HFFc6 (cell line): ENCODE measurements at regions not wholly inside any gene's neighbourhood (a gene's known extent, or its start where the extent isn't known, plus 50 kb on each side); places are given as distances from the start of the nearest gene placed in this dataset.

Source experiments
- DNase-seq: peaks from one replicate; pipeline ENCODE4 v3.0.0-alpha.2; 2018
- H3K27ac Mint-ChIP-seq: 2 replicates; pipeline ENCODE4 v1.8.0; 2020; ENCODE audit warnings: mild to moderate bottlenecking, mixed read lengths
- H3K27me3 Mint-ChIP-seq: 2 replicates; pipeline ENCODE4 v1.8.0; 2021; ENCODE audit warnings: mild to moderate bottlenecking, moderate library complexity, mixed read lengths; ENCODE audit not compliant: insufficient read depth
- H3K36me3 Mint-ChIP-seq: 2 replicates; pipeline ENCODE4 v1.8.0; 2021; ENCODE audit warnings: low read depth, mixed read lengths
- H3K4me1 Mint-ChIP-seq: 2 replicates; pipeline ENCODE4 v1.8.0; 2020; ENCODE audit warnings: low read depth, mixed read lengths
- H3K4me3 Mint-ChIP-seq: 2 replicates; pipeline ENCODE4 v1.8.0; 2020; ENCODE audit warnings: mild to moderate bottlenecking, moderate library complexity, mixed read lengths
- H3K9me3 Mint-ChIP-seq: 2 replicates; pipeline ENCODE4 v1.8.0; 2020; ENCODE audit warnings: mild to moderate bottlenecking, mixed read lengths
- CTCF ChIP-seq: fragments of 200-600 bp; sonication (generic); IDR thresholded peaks from 2 replicates; pipeline ENCODE4 v1.5.0; 2021; ENCODE audit warnings: antibody characterized with exemption, mild to moderate bottlenecking

- no peak overlapping the region for H3K27ac Mint-ChIP-seq
- H3K36me3 Mint-ChIP-seq = no peaks in the 10 kb centered on the region
- no peaks in the 10 kb centered on the region; the same call in 1 of the 2 replicates for H3K27me3 Mint-ChIP-seq
- no peak for TF ChIP-seq CTCF
- no peak for DNase-seq
- no peak overlapping the region for H3K4me3 Mint-ChIP-seq
- no peaks in the 10 kb centered on the region for H3K4me1 Mint-ChIP-seq
- peaks cover 37% of the 10 kb centered on the region for H3K9me3 Mint-ChIP-seq
These were observed 370.4 kb downstream of the SUCLG1 start for GRCh38 chr2:84088656-84089055.

- Mint-ChIP-seq H3K4me3 (no peak overlapping the region), H3K4me1 (no peaks in the 10 kb centered on the region), H3K27ac (no peak overlapping the region), H3K27me3 (no peaks in the 10 kb centered on the region; the same call in 1 of the 2 replicates), H3K36me3 (no peaks in the 10 kb centered on the region), H3K9me3 (peaks cover 17% of the 10 kb centered on the region)
- TF ChIP-seq CTCF = no peak
- no peak for DNase-seq
These were observed 373.5 kb downstream of the SUCLG1 start for GRCh38 chr2:84085562-84085961.

GRCh38 chr2:84084856-84085255, 374.2 kb downstream of the SUCLG1 start:
- Mint-ChIP-seq H3K9me3 (peaks cover 17% of the 10 kb centered on the region), H3K27me3 (no peaks in the 10 kb centered on the region; the same call in 1 of the 2 replicates), H3K4me1 (no peaks in the 10 kb centered on the region), H3K27ac (no peak overlapping the region), H3K36me3 (no peaks in the 10 kb centered on the region), H3K4me3 (no peak overlapping the region)
- TF ChIP-seq CTCF = no peak
- no peak for DNase-seq

- Mint-ChIP-seq H3K36me3 (no peaks in the 10 kb centered on the region), H3K4me1 (no peaks in the 10 kb centered on the region), H3K9me3 (peaks cover 17% of the 10 kb centered on the region), H3K4me3 (no peak overlapping the region), H3K27ac (no peak overlapping the region), H3K27me3 (no peaks in the 10 kb centered on the region; the same call in 1 of the 2 replicates)
- no peak for DNase-seq
- no peak for TF ChIP-seq CTCF
These were observed 375.1 kb downstream of the SUCLG1 start for GRCh38 chr2:84083984-84084383.

- H3K27ac Mint-ChIP-seq = no peak overlapping the region
- no peak for TF ChIP-seq CTCF
- DNase-seq = no peak
- H3K9me3 Mint-ChIP-seq = no peaks in the 10 kb centered on the region; the same call in 1 of the 2 replicates
- H3K36me3 Mint-ChIP-seq = no peaks in the 10 kb centered on the region
- H3K27me3 Mint-ChIP-seq = no peaks in the 10 kb centered on the region
- H3K4me1 Mint-ChIP-seq = no peaks in the 10 kb centered on the region
- no peak overlapping the region for H3K4me3 Mint-ChIP-seq
These were observed 380.6 kb downstream of the SUCLG1 start for GRCh38 chr2:84078471-84078870.

- H3K27ac Mint-ChIP-seq = no peak overlapping the region
These were observed 381.6 kb downstream of the SUCLG1 start for GRCh38 chr2:84077496-84077895.

More at GRCh38 chr2:84077496-84077895, 381.6 kb downstream of the SUCLG1 start:
- Mint-ChIP-seq H3K27me3 (no peaks in the 10 kb centered on the region), H3K4me1 (no peaks in the 10 kb centered on the region), H3K4me3 (no peak overlapping the region), H3K36me3 (no peaks in the 10 kb centered on the region), H3K9me3 (no peaks in the 10 kb centered on the region; the same call in 1 of the 2 replicates)
- TF ChIP-seq CTCF = peak; percentile 48
- DNase-seq = no peak
